KMS-11 (cell line): ENCODE measurements at regions not wholly inside any gene's neighbourhood (a gene's known extent, or its start where the extent isn't known, plus 50 kb on each side); places are given as distances from the start of the nearest gene placed in this dataset.

Source experiments
- H2AFZ ChIP-seq: fragments of 200-600 bp; sonication (generic); 2 replicates; pipeline ENCODE4 v1.6.1; 2016; ENCODE audit warnings: antibody characterized with exemption, mixed run types, low read depth
- H3K27ac ChIP-seq: fragments of 200-600 bp; sonication (generic); 2 replicates; pipeline ENCODE4 v1.6.1; 2016; ENCODE audit warnings: mild to moderate bottlenecking, mixed run types
- H3K27me3 ChIP-seq: fragments of 200-600 bp; sonication (generic); 2 replicates; pipeline ENCODE4 v1.6.1; 2017; ENCODE audit warnings: mild to moderate bottlenecking, low read depth, mixed run types, moderate library complexity; ENCODE audit not compliant: insufficient read depth
- H3K36me3 ChIP-seq: fragments of 200-600 bp; sonication (generic); 2 replicates; pipeline ENCODE4 v1.6.1; 2017; ENCODE audit warnings: mild to moderate bottlenecking, mixed run types; ENCODE audit not compliant: insufficient read depth
- H3K4me1 ChIP-seq: fragments of 200-600 bp; sonication (generic); 2 replicates; pipeline ENCODE4 v1.6.1; 2016; ENCODE audit warnings: mild to moderate bottlenecking, low read depth, mixed run types; ENCODE audit not compliant: poor library complexity, severe bottlenecking
- H3K4me2 ChIP-seq: fragments of 200-600 bp; sonication (generic); 2 replicates; pipeline ENCODE4 v1.7.0; 2016; ENCODE audit warnings: mild to moderate bottlenecking, mixed run types
- H3K4me3 ChIP-seq: fragments of 200-600 bp; sonication (generic); IDR thresholded peaks from 2 replicates; pipeline ENCODE4 v1.6.1; 2017; ENCODE audit warnings: low read depth, low read length, mixed read lengths; ENCODE audit not compliant: insufficient read depth
- H3K79me2 ChIP-seq: fragments of 200-600 bp; sonication (generic); 2 replicates; pipeline ENCODE4 v1.6.1; 2016; ENCODE audit warnings: low read depth, mixed run types; ENCODE audit not compliant: insufficient read depth
- H3K9ac ChIP-seq: fragments of 200-600 bp; sonication (generic); 2 replicates; pipeline ENCODE4 v1.6.1; 2016; ENCODE audit warnings: mild to moderate bottlenecking, mixed run types
- H4K20me1 ChIP-seq: fragments of 200-600 bp; sonication (generic); 2 replicates; pipeline ENCODE4 v1.6.1; 2016; ENCODE audit warnings: mild to moderate bottlenecking, mixed run types; ENCODE audit not compliant: insufficient read depth
- CTCF ChIP-seq: fragments of 200-600 bp; sonication (generic); conservative IDR thresholded peaks from 2 replicates; pipeline ENCODE4 v1.6.1; 2017; ENCODE audit warnings: low read depth, mild to moderate bottlenecking, antibody characterized with exemption, low read length, moderate library complexity, mixed read lengths

GRCh38 chr9:21653589-21653988 is 148.8 kb upstream of the MTAP start:
- no peaks in the 10 kb centered on the region for H4K20me1 ChIP-seq
- no peak for TF ChIP-seq CTCF
- H3K4me2 ChIP-seq, result no peak overlapping the region
- no peak overlapping the region for H2AFZ ChIP-seq
- no peak overlapping the region for H3K27ac ChIP-seq
- H3K27me3 ChIP-seq, result no peaks in the 10 kb centered on the region
- no peak overlapping the region for H3K4me3 ChIP-seq
- H3K79me2 ChIP-seq, result no peaks in the 10 kb centered on the region
- H3K4me1 ChIP-seq, result no peaks in the 10 kb centered on the region
- H3K36me3 ChIP-seq, result no peaks in the 10 kb centered on the region
- no peak overlapping the region for H3K9ac ChIP-seq

- H3K4me1 ChIP-seq, result no peaks in the 10 kb centered on the region
- H3K79me2 ChIP-seq, result no peaks in the 10 kb centered on the region
- no peak for TF ChIP-seq CTCF
- H3K36me3 ChIP-seq, result no peaks in the 10 kb centered on the region
- no peaks in the 10 kb centered on the region for H3K27me3 ChIP-seq
- H4K20me1 ChIP-seq, result no peaks in the 10 kb centered on the region
- H3K9ac ChIP-seq, result no peak overlapping the region
- no peak overlapping the region for H3K4me2 ChIP-seq
- no peak overlapping the region for H3K4me3 ChIP-seq
- no peak overlapping the region for H2AFZ ChIP-seq
- no peak overlapping the region for H3K27ac ChIP-seq
Measured at GRCh38 chr9:21656776-21657674, 145.4 kb upstream of the MTAP start.

- H3K36me3 ChIP-seq, result no peaks in the 10 kb centered on the region
- H3K79me2 ChIP-seq, result no peaks in the 10 kb centered on the region
- H3K27ac ChIP-seq, result no peak overlapping the region
- H3K9ac ChIP-seq, result no peak overlapping the region
- TF ChIP-seq CTCF, result no peak
- H3K4me3 ChIP-seq, result no peak overlapping the region
- no peak overlapping the region for H2AFZ ChIP-seq
- no peaks in the 10 kb centered on the region for H4K20me1 ChIP-seq
- H3K27me3 ChIP-seq, result no peaks in the 10 kb centered on the region
- H3K4me2 ChIP-seq, result no peak overlapping the region
- no peaks in the 10 kb centered on the region for H3K4me1 ChIP-seq
Measured at GRCh38 chr9:21657966-21658667, 144.3 kb upstream of the MTAP start.

GRCh38 chr9:21660976-21661375 is 141.5 kb upstream of the MTAP start:
- Histone ChIP-seq H3K79me2 (no peaks in the 10 kb centered on the region), H3K36me3 (no peaks in the 10 kb centered on the region), H3K4me2 (no peak overlapping the region), H3K27me3 (no peaks in the 10 kb centered on the region), H2AFZ (no peak overlapping the region), H4K20me1 (no peaks in the 10 kb centered on the region), H3K4me1 (no peaks in the 10 kb centered on the region), H3K4me3 (no peak overlapping the region), H3K9ac (no peak overlapping the region), H3K27ac (no peak overlapping the region)
- no peak for TF ChIP-seq CTCF
